ENCODE measurements at regions not wholly inside any gene's neighbourhood (a gene's known extent, or its start where the extent isn't known, plus 50 kb on each side); places are given as distances from the start of the nearest gene placed in this dataset.

DNA sequence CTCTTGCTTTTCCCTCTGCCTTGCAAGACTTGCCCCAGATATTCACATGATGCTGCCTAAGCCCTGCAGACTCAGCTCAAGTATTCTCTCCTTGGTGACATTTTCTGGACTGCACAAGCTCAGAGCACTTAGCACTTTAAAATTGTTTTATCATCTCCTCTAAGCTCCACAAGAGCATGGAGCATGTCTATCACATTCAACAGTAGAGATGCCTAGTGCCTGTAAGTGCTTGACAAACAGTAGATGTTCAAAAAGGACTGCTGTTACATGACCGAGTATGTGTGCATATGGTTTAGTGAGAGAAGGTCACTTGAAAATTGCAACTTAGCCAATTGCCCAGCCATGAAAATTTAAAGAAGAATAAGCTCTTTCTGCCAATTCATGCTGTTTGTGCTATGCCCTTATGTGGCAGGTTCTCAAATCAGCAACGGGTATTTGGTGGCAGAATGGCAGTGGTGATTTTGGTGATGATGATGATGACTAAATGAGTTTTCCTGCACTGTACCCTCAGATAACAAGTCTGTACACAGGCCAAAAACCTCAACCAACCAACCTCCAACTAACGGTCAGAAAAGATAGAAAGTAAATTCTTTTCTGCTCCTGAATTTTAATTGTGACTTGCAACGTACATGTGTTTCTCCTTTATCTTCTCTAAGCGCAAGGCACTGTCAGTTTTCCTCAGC lies 647.2 kb upstream of the UBE2E2 start:
- intact Hi-C loops (cut with micrococcal nuclease) (no loop called here), in situ Hi-C loops (cut with MboI) (no loop called here)
- FAIRE-seq (no peak), ATAC-seq (no peak), DNase-seq (ENCODE audit: extremely low read depth in 1 of 4, low spot score in 3 of 4) (no peak)
- Histone ChIP-seq H4K20me1 (replicated peaks; ENCODE audit: control insufficient read depth, insufficient read depth, low read length) (no peaks in the 10 kb centered on the region), H3K9me3 (replicated peaks; ENCODE audit: control insufficient read depth, insufficient read depth, low read depth, low read length) (no peaks in the 10 kb centered on the region; the same call in 1 of the 2 replicates), H3K36me3 (ENCODE audit: control insufficient read depth, insufficient read depth, low read length) (no peaks in the 10 kb centered on the region), H3K9me1 (ENCODE audit: control insufficient read depth, insufficient read depth, low read length) (no peaks in the 10 kb centered on the region), H2AFZ (ENCODE audit: low read depth, low read length) (no peak overlapping the region), H3K4me3 (no peak overlapping the region), H3K4me2 (ENCODE audit: insufficient read depth, low read length) (no peak overlapping the region), H3K27me3 (ENCODE audit: control insufficient read depth in 2 of 2, insufficient read depth in 2 of 2, low read length in 2 of 2) (no peaks in the 10 kb centered on the region), H3K27ac (ENCODE audit: extremely low read depth, low read depth, low read length) (no peak overlapping the region), H3K4me1 (replicated peaks in 1 of 2; ENCODE audit: control insufficient read depth in 2 of 2, insufficient read depth in 2 of 2, low read length in 2 of 2) (no peaks in the 10 kb centered on the region), H3K79me2 (ENCODE audit: control insufficient read depth, insufficient read depth, low read length) (no peaks in the 10 kb centered on the region), H3K9ac (ENCODE audit: insufficient read depth in 1 of 2, low read depth in 2 of 2, low read length in 2 of 2) (no peak overlapping the region)
- POLR2A ChIA-PET: no interaction called here
- no TSS peak for BruUV-seq (replicated peaks)
- TF ChIP-seq FIP1L1 (IDR thresholded peaks at IDR 0.05; ENCODE audit: low read depth, low read length, poor library complexity, severe bottlenecking) (no peak), FOXK2 (conservative IDR thresholded peaks at IDR 0.05 in 1 of 2, IDR thresholded peaks at IDR 0.05 in 1 of 2; ENCODE audit: low read depth in 2 of 2) (no peak), RBM22 (IDR thresholded peaks at IDR 0.05; ENCODE audit: low read depth, low read length, poor library complexity, severe bottlenecking) (no peak), CBFA2T3 (IDR thresholded peaks at IDR 0.05) (no peak), DNMT1 (IDR thresholded peaks at IDR 0.05) (no peak), BRD4 (IDR thresholded peaks at IDR 0.05) (no peak), TGIF2 (CRISPR knock-in tag; IDR thresholded peaks at IDR 0.05) (no peak), JUNB (CRISPR knock-in tag; conservative IDR thresholded peaks at IDR 0.05) (no peak), ZNF589 (CRISPR knock-in tag; IDR thresholded peaks at IDR 0.05; ENCODE audit: low read depth) (no peak), GATA2 (CRISPR knock-in tag; IDR thresholded peaks at IDR 0.05) (no peak), NR3C1 (CRISPR knock-in tag; IDR thresholded peaks at IDR 0.05) (no peak), GABPB1 (CRISPR knock-in tag; IDR thresholded peaks at IDR 0.05) (no peak), PHB2 (IDR thresholded peaks at IDR 0.05; ENCODE audit: low read depth) (no peak), VEZF1 (CRISPR knock-in tag; IDR thresholded peaks at IDR 0.05) (no peak), MYNN (IDR thresholded peaks at IDR 0.05) (no peak), MYNN (CRISPR knock-in tag; IDR thresholded peaks at IDR 0.05) (no peak)
- TF ChIP-seq, protein P1, sequence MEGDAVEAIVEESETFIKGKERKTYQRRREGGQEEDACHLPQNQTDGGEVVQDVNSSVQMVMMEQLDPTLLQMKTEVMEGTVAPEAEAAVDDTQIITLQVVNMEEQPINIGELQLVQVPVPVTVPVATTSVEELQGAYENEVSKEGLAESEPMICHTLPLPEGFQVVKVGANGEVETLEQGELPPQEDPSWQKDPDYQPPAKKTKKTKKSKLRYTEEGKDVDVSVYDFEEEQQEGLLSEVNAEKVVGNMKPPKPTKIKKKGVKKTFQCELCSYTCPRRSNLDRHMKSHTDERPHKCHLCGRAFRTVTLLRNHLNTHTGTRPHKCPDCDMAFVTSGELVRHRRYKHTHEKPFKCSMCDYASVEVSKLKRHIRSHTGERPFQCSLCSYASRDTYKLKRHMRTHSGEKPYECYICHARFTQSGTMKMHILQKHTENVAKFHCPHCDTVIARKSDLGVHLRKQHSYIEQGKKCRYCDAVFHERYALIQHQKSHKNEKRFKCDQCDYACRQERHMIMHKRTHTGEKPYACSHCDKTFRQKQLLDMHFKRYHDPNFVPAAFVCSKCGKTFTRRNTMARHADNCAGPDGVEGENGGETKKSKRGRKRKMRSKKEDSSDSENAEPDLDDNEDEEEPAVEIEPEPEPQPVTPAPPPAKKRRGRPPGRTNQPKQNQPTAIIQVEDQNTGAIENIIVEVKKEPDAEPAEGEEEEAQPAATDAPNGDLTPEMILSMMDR (IDR thresholded peaks at IDR 0.05 in 2 of 3, conservative IDR thresholded peaks at IDR 0.05 in 1 of 3; ENCODE audit: insufficient read depth in 2 of 3, low read depth in 1 of 3, low read length in 3 of 3): no peak
- TF ChIP-seq, protein P2, sequence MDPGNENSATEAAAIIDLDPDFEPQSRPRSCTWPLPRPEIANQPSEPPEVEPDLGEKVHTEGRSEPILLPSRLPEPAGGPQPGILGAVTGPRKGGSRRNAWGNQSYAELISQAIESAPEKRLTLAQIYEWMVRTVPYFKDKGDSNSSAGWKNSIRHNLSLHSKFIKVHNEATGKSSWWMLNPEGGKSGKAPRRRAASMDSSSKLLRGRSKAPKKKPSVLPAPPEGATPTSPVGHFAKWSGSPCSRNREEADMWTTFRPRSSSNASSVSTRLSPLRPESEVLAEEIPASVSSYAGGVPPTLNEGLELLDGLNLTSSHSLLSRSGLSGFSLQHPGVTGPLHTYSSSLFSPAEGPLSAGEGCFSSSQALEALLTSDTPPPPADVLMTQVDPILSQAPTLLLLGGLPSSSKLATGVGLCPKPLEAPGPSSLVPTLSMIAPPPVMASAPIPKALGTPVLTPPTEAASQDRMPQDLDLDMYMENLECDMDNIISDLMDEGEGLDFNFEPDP (CRISPR knock-in tag; IDR thresholded peaks at IDR 0.05): no peak
- WGBS (ENCODE audit: insufficient coverage, low coverage, missing lambda C conversion rate): 1% methylated on average over 5 of the region's 5 CpGs
- CTCF ChIA-PET (ENCODE audit: low intra/inter-chr PET ratio): no interaction called here
